ENCODE measurements at regions not wholly inside any gene's neighbourhood (a gene's known extent, or its start where the extent isn't known, plus 50 kb on each side); places are given as distances from the start of the nearest gene placed in this dataset.

DNA sequence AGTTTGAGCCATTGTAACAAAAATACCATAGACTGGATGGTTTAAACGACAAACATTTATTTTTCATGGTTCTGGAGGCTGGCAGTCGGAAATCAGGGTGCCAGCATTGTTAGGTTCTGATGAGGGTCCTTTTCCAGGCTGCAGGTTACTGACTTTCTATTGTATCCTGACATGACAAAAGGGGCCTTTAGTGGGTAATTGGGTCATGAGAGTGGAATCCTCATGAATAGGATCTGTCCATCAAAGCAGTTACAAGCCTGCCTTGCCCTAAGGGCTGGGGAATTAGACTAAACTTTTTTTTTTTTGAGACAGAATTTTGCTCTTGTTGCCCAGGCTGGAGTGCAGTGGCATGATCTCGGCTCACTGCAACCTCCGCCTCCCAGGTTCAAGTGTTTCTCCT, 347.9 kb upstream of the TSHZ2 start:
- TF ChIP-seq CTCF (IDR thresholded peaks at IDR 0.05; ENCODE audit: insufficient read depth, low read length, poor library complexity, severe bottlenecking) = no peak
- Histone ChIP-seq H3K27me3 (ENCODE audit: control insufficient read depth, insufficient read depth, low read length) (no peaks in the 10 kb centered on the region), H3K4me3 (ENCODE audit: low read depth, low read length) (no peak overlapping the region), H3K36me3 (ENCODE audit: control insufficient read depth, insufficient read depth, low read length) (no peaks in the 10 kb centered on the region)
- no peak for DNase-seq (ENCODE audit: low read depth)

DNA sequence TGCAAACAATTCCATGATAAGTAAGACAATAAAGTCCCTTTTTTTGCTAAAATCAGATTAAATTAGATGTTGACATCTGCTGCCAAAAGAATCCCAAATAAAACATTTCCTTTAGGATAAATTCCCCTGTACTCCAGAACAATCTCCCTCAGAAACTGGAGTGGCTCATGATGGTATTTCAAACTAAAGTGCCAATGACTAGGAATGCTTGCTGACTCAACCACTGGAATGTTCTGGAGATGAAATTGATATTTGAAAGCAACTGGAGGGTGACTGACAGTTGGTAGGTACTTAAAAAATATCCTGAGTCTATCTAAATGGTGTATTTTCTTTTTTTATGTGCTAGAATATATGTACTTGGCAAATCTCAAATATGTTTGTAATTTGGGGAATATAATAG, 350.1 kb upstream of the TSHZ2 start:
- TF ChIP-seq CTCF (IDR thresholded peaks at IDR 0.05; ENCODE audit: insufficient read depth, low read length, poor library complexity, severe bottlenecking) = no peak
- Histone ChIP-seq H3K4me3 (ENCODE audit: low read depth, low read length) (no peak overlapping the region), H3K36me3 (ENCODE audit: control insufficient read depth, insufficient read depth, low read length) (no peaks in the 10 kb centered on the region), H3K27me3 (ENCODE audit: control insufficient read depth, insufficient read depth, low read length) (no peaks in the 10 kb centered on the region)
- DNase-seq (ENCODE audit: low read depth) = no peak

DNA sequence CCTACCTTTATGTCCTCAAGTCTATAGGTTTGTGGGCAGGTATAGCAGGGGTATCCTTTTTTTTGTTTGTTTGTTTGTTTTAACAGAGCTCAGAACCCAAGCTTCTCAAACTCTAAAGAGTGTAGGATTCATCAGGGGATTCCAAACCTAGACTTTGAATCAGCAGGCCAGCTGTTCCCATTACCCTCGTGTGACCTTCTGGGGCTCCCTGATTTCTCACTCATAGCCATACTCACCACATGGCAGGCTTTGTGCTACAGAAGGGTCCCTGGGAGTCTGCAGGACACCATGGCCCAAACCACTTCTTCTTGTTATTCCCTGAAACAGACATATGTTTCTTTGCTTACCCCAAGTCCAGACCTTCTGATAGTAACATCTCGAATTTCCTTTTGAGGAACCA, 350.8 kb upstream of the TSHZ2 start:
- no peak for DNase-seq (ENCODE audit: low read depth)
- no peak for TF ChIP-seq CTCF (IDR thresholded peaks at IDR 0.05; ENCODE audit: insufficient read depth, low read length, poor library complexity, severe bottlenecking)
- no peak overlapping the region for H3K4me3 ChIP-seq (ENCODE audit: low read depth, low read length)

GRCh38 chr20:52619671-52620070, 352.5 kb upstream of the TSHZ2 start:
- H3K27me3 ChIP-seq (ENCODE audit: control insufficient read depth, insufficient read depth, low read length) = no peaks in the 10 kb centered on the region
- no peak overlapping the region for H3K4me3 ChIP-seq (ENCODE audit: low read depth, low read length)
- DNase-seq (ENCODE audit: low read depth) = no peak
- no peaks in the 10 kb centered on the region for H3K36me3 ChIP-seq (ENCODE audit: control insufficient read depth, insufficient read depth, low read length)
- no peak for TF ChIP-seq CTCF (IDR thresholded peaks at IDR 0.05; ENCODE audit: insufficient read depth, low read length, poor library complexity, severe bottlenecking)

More for the DNA sequence above, 350.8 kb upstream of the TSHZ2 start:
- H3K27me3 ChIP-seq (ENCODE audit: control insufficient read depth, insufficient read depth, low read length) = no peaks in the 10 kb centered on the region
- H3K36me3 ChIP-seq (ENCODE audit: control insufficient read depth, insufficient read depth, low read length) = no peaks in the 10 kb centered on the region

GRCh38 chr20:52619101-52619500, 353.1 kb upstream of the TSHZ2 start:
- Histone ChIP-seq H3K4me3 (ENCODE audit: low read depth, low read length) (no peak overlapping the region), H3K27me3 (ENCODE audit: control insufficient read depth, insufficient read depth, low read length) (no peaks in the 10 kb centered on the region), H3K36me3 (ENCODE audit: control insufficient read depth, insufficient read depth, low read length) (no peaks in the 10 kb centered on the region)
- DNase-seq (ENCODE audit: low read depth) = no peak
- no peak for TF ChIP-seq CTCF (IDR thresholded peaks at IDR 0.05; ENCODE audit: insufficient read depth, low read length, poor library complexity, severe bottlenecking)

DNA sequence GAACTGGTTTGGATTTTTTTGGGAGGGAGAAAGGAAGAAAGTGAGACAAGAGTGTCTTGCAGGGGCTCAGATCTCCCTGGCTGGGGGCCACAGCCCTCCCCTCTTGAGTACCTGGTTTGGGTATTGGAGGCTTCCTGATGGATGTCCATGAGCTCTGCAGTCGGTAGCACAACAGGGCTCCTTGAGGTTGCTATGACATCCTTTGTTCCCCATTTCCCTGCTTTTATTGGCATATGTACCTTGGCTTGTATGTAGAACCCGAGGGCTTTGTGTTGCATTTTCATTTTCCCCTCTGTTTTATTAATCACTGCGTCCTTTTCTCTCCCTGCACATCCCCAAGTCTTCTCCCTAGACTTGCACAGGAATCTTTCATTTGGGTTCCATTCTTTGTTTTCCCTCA, 355.5 kb upstream of the TSHZ2 start:
- TF ChIP-seq CTCF (IDR thresholded peaks at IDR 0.05; ENCODE audit: insufficient read depth, low read length, poor library complexity, severe bottlenecking) = no peak
- Histone ChIP-seq H3K36me3 (ENCODE audit: control insufficient read depth, insufficient read depth, low read length) (no peaks in the 10 kb centered on the region), H3K27me3 (ENCODE audit: control insufficient read depth, insufficient read depth, low read length) (no peaks in the 10 kb centered on the region), H3K4me3 (ENCODE audit: low read depth, low read length) (no peak overlapping the region)
- DNase-seq (ENCODE audit: low read depth) = no peak

All from kidney epithelial cell (primary cell).